SK-N-SH treated with all-trans-retinoic acid at 6 μM for 48 hours (cell line): ENCODE measurements at regions not wholly inside any gene's neighbourhood (a gene's known extent, or its start where the extent isn't known, plus 50 kb on each side); places are given as distances from the start of the nearest gene placed in this dataset.

ENCODE experiments used
- ATAC-seq: fragments of 200-7000 bp; cut with Tn5 transposase; 3 replicates; pipeline ENCODE4 v1.9.1; 2020; ENCODE audit warnings: mild to moderate bottlenecking, moderate library complexity
- ARNTL ChIP-seq: fragments of 450-650 bp; formaldehyde crosslinking; IDR thresholded peaks from 2 replicates; pipeline ENCODE4 v1.5.0; 2020; ENCODE audit warnings: low read depth, mild to moderate bottlenecking, moderate library complexity, borderline replicate concordance
- CSDC2 ChIP-seq: fragments of 250-450 bp; sonication (Bioruptor Pico); IDR thresholded peaks from 2 replicates; pipeline ENCODE4 v1.5.0; 2020; ENCODE audit warnings: mild to moderate bottlenecking, moderate library complexity
- ESRRG ChIP-seq: fragments of 250-450 bp; sonication (Bioruptor Pico); IDR thresholded peaks from 2 replicates; pipeline ENCODE4 v1.6.1; 2021; ENCODE audit warnings: mild to moderate bottlenecking
- GLIS3 ChIP-seq: fragments of 250-450 bp; sonication (Bioruptor Pico); IDR thresholded peaks from 2 replicates; pipeline ENCODE4 v1.5.0; 2020; ENCODE audit warnings: mild to moderate bottlenecking, moderate library complexity
- ISL1 ChIP-seq: fragments of 250-450 bp; sonication (Bioruptor Pico); IDR thresholded peaks from 2 replicates; pipeline ENCODE4 v2.1.2; 2022; ENCODE audit warnings: mild to moderate bottlenecking, moderate library complexity
- OSR1 ChIP-seq: fragments of 250-450 bp; sonication (Bioruptor Pico); IDR thresholded peaks from 2 replicates; pipeline ENCODE4 v1.8.0; 2022; ENCODE audit warnings: moderate library complexity, mild to moderate bottlenecking, inconsistent platforms
- PPARA ChIP-seq: fragments of 250-450 bp; sonication (Bioruptor Pico); IDR thresholded peaks from 2 replicates; pipeline ENCODE4 v1.5.0; 2020; ENCODE audit warnings: mild to moderate bottlenecking, borderline replicate concordance
- RARB ChIP-seq: fragments of 250-450 bp; sonication (Bioruptor Pico); IDR thresholded peaks from 2 replicates; pipeline ENCODE4 v1.8.0; 2021; ENCODE audit warnings: mild to moderate bottlenecking, moderate library complexity
- SNAI2 ChIP-seq: fragments of 250-450 bp; sonication (Bioruptor Pico); IDR thresholded peaks from 2 replicates; pipeline ENCODE4 v1.5.0; 2020; ENCODE audit warnings: mild to moderate bottlenecking, moderate library complexity
- TCF4 ChIP-seq: fragments of 250-450 bp; sonication (Bioruptor Pico); IDR thresholded peaks from 2 replicates; pipeline ENCODE4 v1.8.0; 2021; ENCODE audit warnings: mild to moderate bottlenecking, moderate library complexity, borderline replicate concordance
- TOX ChIP-seq: fragments of 250-450 bp; sonication (Bioruptor Pico); IDR thresholded peaks from 2 replicates; pipeline ENCODE4 v1.8.0; 2021; ENCODE audit warnings: mild to moderate bottlenecking, moderate library complexity, borderline replicate concordance
- ZC3H10 ChIP-seq: fragments of 250-450 bp; sonication (Bioruptor Pico); IDR thresholded peaks from 2 replicates; pipeline ENCODE4 v1.5.1; 2021; ENCODE audit warnings: mild to moderate bottlenecking, moderate library complexity
- ZFP3 ChIP-seq: fragments of 250-450 bp; sonication (Bioruptor Pico); IDR thresholded peaks from 2 replicates; pipeline ENCODE4 v1.5.0; 2020; ENCODE audit warnings: mild to moderate bottlenecking, moderate library complexity
- ZFP30 ChIP-seq: fragments of 450-650 bp; formaldehyde crosslinking; IDR thresholded peaks from 2 replicates; pipeline ENCODE4 v1.5.0; 2022; ENCODE audit warnings: mild to moderate bottlenecking, moderate library complexity
- ZNF565 ChIP-seq: fragments of 450-650 bp; formaldehyde crosslinking; conservative IDR thresholded peaks from 2 replicates; pipeline ENCODE4 v1.5.0; 2020; ENCODE audit warnings: low read depth, mild to moderate bottlenecking, moderate library complexity
- ZNF8 ChIP-seq: fragments of 450-650 bp; formaldehyde crosslinking; IDR thresholded peaks from 2 replicates; pipeline ENCODE4 v1.5.0; 2020; ENCODE audit warnings: mild to moderate bottlenecking, moderate library complexity
- TF ChIP-seq, protein P1 (sequence below): fragments of 250-450 bp; sonication (Bioruptor Pico); IDR thresholded peaks from 2 replicates; pipeline ENCODE4 v1.5.0; 2020; ENCODE audit warnings: mild to moderate bottlenecking, moderate library complexity
- TF ChIP-seq, protein P2 (sequence below): fragments of 250-450 bp; sonication (Bioruptor Pico); IDR thresholded peaks from 2 replicates; pipeline ENCODE4 v1.5.1; 2021; ENCODE audit warnings: mild to moderate bottlenecking, moderate library complexity
- TF ChIP-seq, protein P3 (sequence below): fragments of 250-450 bp; sonication (Bioruptor Pico); IDR thresholded peaks from 2 replicates; pipeline ENCODE4 v1.8.0; 2021; ENCODE audit warnings: low read depth, mild to moderate bottlenecking, moderate library complexity, borderline replicate concordance
- TF ChIP-seq, protein P4 (sequence below): fragments of 250-450 bp; sonication (Bioruptor Pico); IDR thresholded peaks from 2 replicates; pipeline ENCODE4 v1.8.0; 2020; ENCODE audit warnings: mild to moderate bottlenecking, moderate library complexity, borderline replicate concordance
- TF ChIP-seq, protein P5 (sequence below): fragments of 250-450 bp; sonication (Bioruptor Pico); IDR thresholded peaks from 2 replicates; pipeline ENCODE4 v1.5.1; 2020; ENCODE audit warnings: low read depth, mild to moderate bottlenecking, moderate library complexity

DNA sequence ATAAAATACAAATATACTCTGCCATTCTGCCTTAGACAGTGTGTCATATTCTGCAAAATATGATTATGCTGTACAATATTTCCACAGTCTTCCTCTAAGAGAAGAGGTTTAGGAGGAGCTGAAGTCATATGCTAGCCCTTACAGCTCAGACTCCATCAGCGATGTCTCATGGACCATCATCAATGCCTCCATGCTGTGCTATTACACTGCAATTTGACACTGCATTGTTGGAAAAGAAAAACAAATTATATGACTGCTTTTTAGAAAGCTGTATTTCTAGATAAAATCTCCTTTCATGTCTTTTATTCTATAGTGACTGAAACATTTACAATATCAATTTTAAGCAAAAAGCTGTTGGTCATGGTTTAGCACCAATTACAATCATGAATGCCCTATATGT is 1089.4 kb upstream of the MIR17HG start:
- no peak for ATAC-seq
- TF ChIP-seq ZC3H10 (CRISPR knock-in tag): no peak
- TF ChIP-seq, protein P1, sequence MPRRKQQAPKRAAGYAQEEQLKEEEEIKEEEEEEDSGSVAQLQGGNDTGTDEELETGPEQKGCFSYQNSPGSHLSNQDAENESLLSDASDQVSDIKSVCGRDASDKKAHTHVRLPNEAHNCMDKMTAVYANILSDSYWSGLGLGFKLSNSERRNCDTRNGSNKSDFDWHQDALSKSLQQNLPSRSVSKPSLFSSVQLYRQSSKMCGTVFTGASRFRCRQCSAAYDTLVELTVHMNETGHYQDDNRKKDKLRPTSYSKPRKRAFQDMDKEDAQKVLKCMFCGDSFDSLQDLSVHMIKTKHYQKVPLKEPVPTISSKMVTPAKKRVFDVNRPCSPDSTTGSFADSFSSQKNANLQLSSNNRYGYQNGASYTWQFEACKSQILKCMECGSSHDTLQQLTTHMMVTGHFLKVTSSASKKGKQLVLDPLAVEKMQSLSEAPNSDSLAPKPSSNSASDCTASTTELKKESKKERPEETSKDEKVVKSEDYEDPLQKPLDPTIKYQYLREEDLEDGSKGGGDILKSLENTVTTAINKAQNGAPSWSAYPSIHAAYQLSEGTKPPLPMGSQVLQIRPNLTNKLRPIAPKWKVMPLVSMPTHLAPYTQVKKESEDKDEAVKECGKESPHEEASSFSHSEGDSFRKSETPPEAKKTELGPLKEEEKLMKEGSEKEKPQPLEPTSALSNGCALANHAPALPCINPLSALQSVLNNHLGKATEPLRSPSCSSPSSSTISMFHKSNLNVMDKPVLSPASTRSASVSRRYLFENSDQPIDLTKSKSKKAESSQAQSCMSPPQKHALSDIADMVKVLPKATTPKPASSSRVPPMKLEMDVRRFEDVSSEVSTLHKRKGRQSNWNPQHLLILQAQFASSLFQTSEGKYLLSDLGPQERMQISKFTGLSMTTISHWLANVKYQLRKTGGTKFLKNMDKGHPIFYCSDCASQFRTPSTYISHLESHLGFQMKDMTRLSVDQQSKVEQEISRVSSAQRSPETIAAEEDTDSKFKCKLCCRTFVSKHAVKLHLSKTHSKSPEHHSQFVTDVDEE (CRISPR knock-in tag): no peak
- TF ChIP-seq GLIS3 (CRISPR knock-in tag): no peak
- no peak for TF ChIP-seq ZNF565 (CRISPR knock-in tag)
- TF ChIP-seq SNAI2 (CRISPR knock-in tag): no peak
- TF ChIP-seq, protein P2, sequence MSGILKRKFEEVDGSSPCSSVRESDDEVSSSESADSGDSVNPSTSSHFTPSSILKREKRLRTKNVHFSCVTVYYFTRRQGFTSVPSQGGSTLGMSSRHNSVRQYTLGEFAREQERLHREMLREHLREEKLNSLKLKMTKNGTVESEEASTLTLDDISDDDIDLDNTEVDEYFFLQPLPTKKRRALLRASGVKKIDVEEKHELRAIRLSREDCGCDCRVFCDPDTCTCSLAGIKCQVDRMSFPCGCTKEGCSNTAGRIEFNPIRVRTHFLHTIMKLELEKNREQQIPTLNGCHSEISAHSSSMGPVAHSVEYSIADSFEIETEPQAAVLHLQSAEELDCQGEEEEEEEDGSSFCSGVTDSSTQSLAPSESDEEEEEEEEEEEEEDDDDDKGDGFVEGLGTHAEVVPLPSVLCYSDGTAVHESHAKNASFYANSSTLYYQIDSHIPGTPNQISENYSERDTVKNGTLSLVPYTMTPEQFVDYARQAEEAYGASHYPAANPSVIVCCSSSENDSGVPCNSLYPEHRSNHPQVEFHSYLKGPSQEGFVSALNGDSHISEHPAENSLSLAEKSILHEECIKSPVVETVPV (CRISPR knock-in tag): no peak
- no peak for TF ChIP-seq TCF4 (CRISPR knock-in tag)
- no peak for TF ChIP-seq OSR1
- no peak for TF ChIP-seq ISL1 (CRISPR knock-in tag)
- TF ChIP-seq, protein P3, sequence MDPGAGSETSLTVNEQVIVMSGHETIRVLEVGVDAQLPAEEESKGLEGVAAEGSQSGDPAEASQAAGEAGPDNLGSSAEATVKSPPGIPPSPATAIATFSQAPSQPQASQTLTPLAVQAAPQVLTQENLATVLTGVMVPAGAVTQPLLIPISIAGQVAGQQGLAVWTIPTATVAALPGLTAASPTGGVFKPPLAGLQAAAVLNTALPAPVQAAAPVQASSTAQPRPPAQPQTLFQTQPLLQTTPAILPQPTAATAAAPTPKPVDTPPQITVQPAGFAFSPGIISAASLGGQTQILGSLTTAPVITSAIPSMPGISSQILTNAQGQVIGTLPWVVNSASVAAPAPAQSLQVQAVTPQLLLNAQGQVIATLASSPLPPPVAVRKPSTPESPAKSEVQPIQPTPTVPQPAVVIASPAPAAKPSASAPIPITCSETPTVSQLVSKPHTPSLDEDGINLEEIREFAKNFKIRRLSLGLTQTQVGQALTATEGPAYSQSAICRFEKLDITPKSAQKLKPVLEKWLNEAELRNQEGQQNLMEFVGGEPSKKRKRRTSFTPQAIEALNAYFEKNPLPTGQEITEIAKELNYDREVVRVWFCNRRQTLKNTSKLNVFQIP (CRISPR knock-in tag): no peak
- no peak for TF ChIP-seq TOX (CRISPR knock-in tag)
- TF ChIP-seq ESRRG (CRISPR knock-in tag): no peak
- no peak for TF ChIP-seq ZFP30
- no peak for TF ChIP-seq PPARA (CRISPR knock-in tag)
- TF ChIP-seq, protein P4, sequence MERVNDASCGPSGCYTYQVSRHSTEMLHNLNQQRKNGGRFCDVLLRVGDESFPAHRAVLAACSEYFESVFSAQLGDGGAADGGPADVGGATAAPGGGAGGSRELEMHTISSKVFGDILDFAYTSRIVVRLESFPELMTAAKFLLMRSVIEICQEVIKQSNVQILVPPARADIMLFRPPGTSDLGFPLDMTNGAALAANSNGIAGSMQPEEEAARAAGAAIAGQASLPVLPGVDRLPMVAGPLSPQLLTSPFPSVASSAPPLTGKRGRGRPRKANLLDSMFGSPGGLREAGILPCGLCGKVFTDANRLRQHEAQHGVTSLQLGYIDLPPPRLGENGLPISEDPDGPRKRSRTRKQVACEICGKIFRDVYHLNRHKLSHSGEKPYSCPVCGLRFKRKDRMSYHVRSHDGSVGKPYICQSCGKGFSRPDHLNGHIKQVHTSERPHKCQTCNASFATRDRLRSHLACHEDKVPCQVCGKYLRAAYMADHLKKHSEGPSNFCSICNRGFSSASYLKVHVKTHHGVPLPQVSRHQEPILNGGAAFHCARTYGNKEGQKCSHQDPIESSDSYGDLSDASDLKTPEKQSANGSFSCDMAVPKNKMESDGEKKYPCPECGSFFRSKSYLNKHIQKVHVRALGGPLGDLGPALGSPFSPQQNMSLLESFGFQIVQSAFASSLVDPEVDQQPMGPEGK (CRISPR knock-in tag): no peak
- no peak for TF ChIP-seq ARNTL (CRISPR knock-in tag)
- no peak for TF ChIP-seq ZNF8
- no peak for TF ChIP-seq RARB (CRISPR knock-in tag)
- no peak for TF ChIP-seq CSDC2 (CRISPR knock-in tag)
- TF ChIP-seq, protein P5, sequence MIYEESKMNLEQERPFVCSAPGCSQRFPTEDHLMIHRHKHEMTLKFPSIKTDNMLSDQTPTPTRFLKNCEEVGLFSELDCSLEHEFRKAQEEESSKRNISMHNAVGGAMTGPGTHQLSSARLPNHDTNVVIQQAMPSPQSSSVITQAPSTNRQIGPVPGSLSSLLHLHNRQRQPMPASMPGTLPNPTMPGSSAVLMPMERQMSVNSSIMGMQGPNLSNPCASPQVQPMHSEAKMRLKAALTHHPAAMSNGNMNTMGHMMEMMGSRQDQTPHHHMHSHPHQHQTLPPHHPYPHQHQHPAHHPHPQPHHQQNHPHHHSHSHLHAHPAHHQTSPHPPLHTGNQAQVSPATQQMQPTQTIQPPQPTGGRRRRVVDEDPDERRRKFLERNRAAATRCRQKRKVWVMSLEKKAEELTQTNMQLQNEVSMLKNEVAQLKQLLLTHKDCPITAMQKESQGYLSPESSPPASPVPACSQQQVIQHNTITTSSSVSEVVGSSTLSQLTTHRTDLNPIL (CRISPR knock-in tag): no peak

DNA sequence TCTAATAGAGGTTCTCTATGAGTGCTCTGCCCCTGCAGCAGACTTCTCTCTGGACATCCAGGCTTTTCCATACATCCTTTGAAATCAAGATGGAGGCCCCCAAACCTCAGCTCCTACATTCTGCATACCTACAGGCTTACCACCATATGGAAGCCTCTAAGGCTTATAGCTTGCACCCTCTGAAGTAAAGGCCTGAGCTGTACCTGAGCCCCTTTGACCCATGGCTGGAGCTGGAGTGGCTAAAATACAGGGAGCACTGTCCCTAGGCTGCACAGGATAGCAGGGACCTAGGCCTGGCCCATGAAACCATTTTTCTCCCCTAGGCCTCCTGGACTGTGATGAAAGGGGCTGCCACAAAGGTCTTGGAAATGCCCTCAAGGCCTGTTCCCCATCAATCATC is 1086.1 kb upstream of the MIR17HG start:
- ATAC-seq: no peak
- TF ChIP-seq ESRRG (CRISPR knock-in tag) (no peak), TCF4 (CRISPR knock-in tag) (no peak), OSR1 (no peak), ZFP3 (CRISPR knock-in tag) (no peak), ISL1 (CRISPR knock-in tag) (no peak), ARNTL (CRISPR knock-in tag) (no peak), RARB (CRISPR knock-in tag) (no peak), ZC3H10 (CRISPR knock-in tag) (no peak), ZNF565 (CRISPR knock-in tag) (no peak), SNAI2 (CRISPR knock-in tag) (no peak), ZFP30 (no peak), CSDC2 (CRISPR knock-in tag) (no peak)
- TF ChIP-seq, protein P2 (CRISPR knock-in tag): no peak
- TF ChIP-seq, protein P4 (CRISPR knock-in tag): no peak
- TF ChIP-seq, protein P5 (CRISPR knock-in tag): no peak
